HG03060 (cell line): ENCODE measurements at regions not wholly inside any gene's neighbourhood (a gene's known extent, or its start where the extent isn't known, plus 50 kb on each side); places are given as distances from the start of the nearest gene placed in this dataset.
"Not testable (repeated sequence)": the region's sequence is repeated elsewhere in the genome, so short reads cannot be mapped to it uniquely, and the experiment has no call there.

Experiments
- ATAC-seq: cut with Tn5 transposase; IDR thresholded peaks from one replicate; pipeline ENCODE4 v1.9.1; 2021; ENCODE audit warnings: low read depth, moderate number of reproducible peaks; ENCODE audit not compliant: unreplicated experiment

- ATAC-seq, result no peak
Observed at GRCh38 chr14:62453226-62453625, 592.0 kb downstream of the KCNH5 start.

- ATAC-seq, result no peak
Observed at GRCh38 chr14:62455446-62455845, 589.8 kb downstream of the KCNH5 start.

- no peak for ATAC-seq
Observed at GRCh38 chr14:62462988-62463387, 582.3 kb downstream of the KCNH5 start.

GRCh38 chr14:62468946-62469345, 576.3 kb downstream of the KCNH5 start:
- no peak for ATAC-seq

GRCh38 chr14:62470935-62471334, 574.3 kb downstream of the KCNH5 start:
- no peak for ATAC-seq

GRCh38 chr14:62491146-62491545, 554.1 kb downstream of the KCNH5 start:
- ATAC-seq, result no peak

- no peak for ATAC-seq
Observed at GRCh38 chr14:62497708-62498107, 547.5 kb downstream of the KCNH5 start.

GRCh38 chr14:62501021-62501750, 544.1 kb downstream of the KCNH5 start:
- no peak for ATAC-seq

GRCh38 chr14:62505045-62505444, 540.2 kb downstream of the KCNH5 start:
- ATAC-seq, result no peak

GRCh38 chr14:62521309-62521708, 523.9 kb downstream of the KCNH5 start:
- not testable (repeated sequence) for ATAC-seq

GRCh38 chr14:62528296-62528695, 517.0 kb downstream of the KCNH5 start:
- no peak for ATAC-seq

- no peak for ATAC-seq
Observed at GRCh38 chr14:62532181-62532580, 513.1 kb downstream of the KCNH5 start.

- no peak for ATAC-seq
Observed at GRCh38 chr14:62546862-62547474, 498.3 kb downstream of the KCNH5 start.

GRCh38 chr14:62557416-62557815, 487.8 kb downstream of the KCNH5 start:
- no peak for ATAC-seq

GRCh38 chr14:62558451-62558850, 486.8 kb downstream of the KCNH5 start:
- no peak for ATAC-seq

- no peak for ATAC-seq
Observed at GRCh38 chr14:62585247-62585646, 460.0 kb downstream of the KCNH5 start.

GRCh38 chr14:62592877-62593276, 452.4 kb downstream of the KCNH5 start:
- no peak for ATAC-seq

- no peak for ATAC-seq
Observed at GRCh38 chr14:62597143-62597542, 448.1 kb downstream of the KCNH5 start.

GRCh38 chr14:62599616-62600385, 445.5 kb downstream of the KCNH5 start:
- no peak for ATAC-seq

GRCh38 chr14:62602712-62603111, 442.5 kb downstream of the KCNH5 start:
- no peak for ATAC-seq

GRCh38 chr14:62604524-62604923, 440.7 kb downstream of the KCNH5 start:
- no peak for ATAC-seq

- ATAC-seq, result no peak
Observed at GRCh38 chr14:62614122-62614521, 431.1 kb downstream of the KCNH5 start.
